Myocyte (in vitro differentiated cells): ENCODE measurements at regions not wholly inside any gene's neighbourhood (a gene's known extent, or its start where the extent isn't known, plus 50 kb on each side); places are given as distances from the start of the nearest gene placed in this dataset.

Experiments used
- DNase-seq: peaks from one replicate; pipeline ENCODE4 v3.0.0-alpha.2; 2012; ENCODE audit warnings: low read depth

GRCh38 chr3:13249664-13250390 lies 170.3 kb downstream of the NUP210 start:
- no peak for DNase-seq

GRCh38 chr3:13248640-13249039 lies 171.5 kb downstream of the NUP210 start:
- DNase-seq, result no peak

- no peak for DNase-seq
Observed at GRCh38 chr3:13245615-13245978, 172.4 kb upstream of the IQSEC1 start.

- DNase-seq, result no peak
Observed at GRCh38 chr3:13243586-13243985, 170.4 kb upstream of the IQSEC1 start.

GRCh38 chr3:13242364-13242737 lies 169.1 kb upstream of the IQSEC1 start:
- no peak for DNase-seq

- no peak for DNase-seq
Observed at GRCh38 chr3:13241621-13242363, 168.6 kb upstream of the IQSEC1 start.

- no peak for DNase-seq
Observed at GRCh38 chr3:13240928-13241618, 167.8 kb upstream of the IQSEC1 start.

GRCh38 chr3:13239467-13239760 lies 166.2 kb upstream of the IQSEC1 start:
- DNase-seq, result no peak

- no peak for DNase-seq
Observed at GRCh38 chr3:13238687-13239466, 165.6 kb upstream of the IQSEC1 start.

- no peak for DNase-seq
Observed at GRCh38 chr3:13237776-13238490, 164.7 kb upstream of the IQSEC1 start.

- no peak for DNase-seq
Observed at GRCh38 chr3:13236557-13237173, 163.4 kb upstream of the IQSEC1 start.

GRCh38 chr3:13235897-13236296 lies 162.7 kb upstream of the IQSEC1 start:
- no peak for DNase-seq

GRCh38 chr3:13235079-13235478 lies 161.8 kb upstream of the IQSEC1 start:
- no peak for DNase-seq

- DNase-seq, result no peak
Observed at GRCh38 chr3:13234666-13235065, 161.4 kb upstream of the IQSEC1 start.

GRCh38 chr3:13233487-13234485 lies 160.6 kb upstream of the IQSEC1 start:
- no peak for DNase-seq

- no peak for DNase-seq
Observed at GRCh38 chr3:13231781-13232666, 158.8 kb upstream of the IQSEC1 start.

- no peak for DNase-seq
Observed at GRCh38 chr3:13229273-13229949, 156.2 kb upstream of the IQSEC1 start.

GRCh38 chr3:13228584-13228983 lies 155.4 kb upstream of the IQSEC1 start:
- DNase-seq, result no peak
